ENCODE measurements at regions not wholly inside any gene's neighbourhood (a gene's known extent, or its start where the extent isn't known, plus 50 kb on each side); places are given as distances from the start of the nearest gene placed in this dataset.

GRCh38 chr5:15008476-15008875, 136.9 kb upstream of the ANKH start:
- TF ChIP-seq CTCF (IDR thresholded peaks at IDR 0.05): no peak
- no peak for TF ChIP-seq POLR2A (IDR thresholded peaks at IDR 0.05)
